HG03139 (cell line): ENCODE measurements at regions not wholly inside any gene's neighbourhood (a gene's known extent, or its start where the extent isn't known, plus 50 kb on each side); places are given as distances from the start of the nearest gene placed in this dataset.

Experiments used
- ATAC-seq: cut with Tn5 transposase; IDR thresholded peaks from one replicate; pipeline ENCODE4 v1.9.1; 2021; ENCODE audit not compliant: unreplicated experiment

DNA sequence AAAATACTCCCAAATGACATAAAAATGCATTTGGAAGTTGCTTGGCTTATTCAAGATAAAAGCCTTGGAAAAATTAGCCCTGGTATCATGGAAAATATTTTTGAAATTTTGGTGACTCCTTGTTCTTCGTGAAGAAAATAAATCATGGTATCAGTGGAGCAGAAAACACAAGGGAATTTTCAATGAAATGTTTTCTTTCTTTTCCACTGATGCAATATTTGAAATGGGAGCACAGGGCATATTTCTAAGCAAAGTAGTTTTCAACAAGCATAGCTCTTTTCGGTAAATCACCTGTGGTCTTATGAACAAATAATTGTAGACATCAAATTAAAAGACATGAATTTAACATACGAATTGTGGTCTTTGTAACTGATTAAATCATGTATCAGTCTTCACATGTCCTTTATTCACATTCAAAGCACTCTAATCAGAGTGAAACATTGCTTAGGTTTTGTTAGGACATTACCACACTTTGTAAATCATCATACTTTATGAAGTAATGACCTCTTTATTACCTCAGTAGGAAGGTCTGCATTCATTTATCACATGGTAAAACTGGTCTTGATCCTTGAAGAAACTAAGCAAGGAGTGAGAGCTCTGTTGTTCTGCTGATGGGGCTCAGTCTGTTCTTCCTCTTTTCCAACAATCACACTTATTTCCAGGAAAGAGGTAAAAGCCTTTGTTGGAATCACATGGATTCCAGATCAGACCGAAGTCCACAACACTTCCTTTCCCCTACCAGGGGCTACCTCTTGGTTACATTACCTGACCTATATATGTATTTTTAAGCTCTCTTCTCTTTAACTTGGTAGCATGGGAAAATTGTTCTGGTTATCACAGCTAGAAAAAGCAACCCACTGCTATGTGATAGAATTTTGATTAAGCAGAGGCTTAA is 413.5 kb upstream of the THBS1 start:
- no peak for ATAC-seq

DNA sequence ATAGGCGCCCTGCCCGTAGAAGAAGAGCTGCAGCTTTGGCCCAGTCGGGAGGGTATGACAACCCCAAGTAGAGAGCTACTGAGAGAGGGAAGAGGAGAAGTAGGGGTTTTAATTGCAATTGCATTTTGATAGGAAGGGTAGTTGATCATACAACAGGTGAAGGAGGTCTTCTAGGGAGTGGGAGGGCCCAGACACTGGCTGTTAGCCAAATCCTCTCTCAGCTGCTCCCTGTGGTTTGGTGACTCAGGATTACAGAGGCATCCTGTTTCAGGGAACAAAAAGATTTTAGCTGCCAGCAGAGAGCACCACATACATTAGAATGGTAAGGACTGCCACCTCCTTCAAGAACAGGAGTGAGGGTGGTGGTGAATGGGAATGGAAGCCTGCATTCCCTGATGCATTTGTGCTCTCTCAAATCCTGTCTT is 408.9 kb upstream of the THBS1 start:
- no peak for ATAC-seq

DNA sequence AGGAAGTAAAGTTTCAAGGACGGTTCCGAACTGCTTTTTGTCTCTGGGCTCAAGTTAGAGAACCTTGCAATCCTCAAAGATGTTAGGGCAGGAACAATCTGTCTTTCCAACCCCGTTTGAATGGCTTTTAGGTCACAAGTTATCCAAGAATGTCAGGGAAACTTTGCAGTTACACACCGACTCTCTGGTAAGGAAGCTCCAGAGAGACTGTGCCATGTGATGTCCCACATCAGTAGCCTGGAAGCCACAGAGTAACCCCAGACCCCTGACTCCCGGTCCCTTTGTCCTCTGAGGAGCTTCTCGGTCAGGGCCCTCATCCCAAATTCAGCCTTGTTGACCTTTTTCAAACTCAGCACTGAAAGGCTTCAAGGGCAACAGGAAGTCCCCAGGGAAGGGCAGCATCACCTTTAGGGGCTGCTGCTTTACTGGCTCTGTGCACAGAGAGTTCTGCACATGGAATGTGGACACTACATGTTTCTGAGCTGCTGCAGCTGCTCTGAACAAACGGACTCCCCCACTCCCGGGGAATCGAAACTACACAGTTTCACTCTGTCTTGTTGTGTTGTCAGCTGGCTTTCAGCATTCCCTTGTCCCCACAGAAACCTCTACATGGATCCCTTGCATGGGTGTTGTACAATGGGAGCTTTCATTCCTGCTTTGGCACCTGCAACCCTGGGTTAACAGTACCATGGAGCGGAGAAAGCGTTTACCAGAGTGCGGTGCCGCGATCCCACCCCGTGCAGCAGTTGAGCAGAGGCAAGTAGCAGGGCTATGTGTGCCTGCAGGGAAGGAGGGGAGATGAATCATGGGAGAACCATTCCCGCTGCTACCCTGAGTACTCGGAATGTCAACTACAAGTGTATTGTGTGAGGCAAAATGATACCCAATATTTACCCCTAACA is 408.2 kb upstream of the THBS1 start:
- no peak for ATAC-seq

GRCh38 chr15:39173426-39173825 is 407.5 kb upstream of the THBS1 start:
- no peak for ATAC-seq

- ATAC-seq = no peak
Observed at GRCh38 chr15:39174332-39174731, 406.5 kb upstream of the THBS1 start.

DNA sequence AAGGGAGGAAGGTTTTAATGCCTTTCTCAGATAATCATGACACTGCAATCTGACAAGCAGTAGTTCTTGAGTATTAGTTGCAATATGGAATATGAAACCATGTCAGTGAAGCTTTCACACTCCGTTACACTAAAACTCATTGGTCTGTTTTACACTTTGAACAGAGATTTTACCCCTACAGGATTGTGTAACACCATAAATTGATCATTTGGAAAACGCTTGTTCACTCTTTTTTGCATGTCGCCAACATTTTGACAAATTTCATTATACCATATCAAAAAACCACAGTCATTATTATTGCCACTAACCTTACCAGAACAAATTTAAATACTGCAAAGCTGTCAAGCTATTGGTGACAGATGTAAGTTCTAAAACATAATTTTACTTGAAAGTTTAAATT is 404.8 kb upstream of the THBS1 start:
- no peak for ATAC-seq

GRCh38 chr15:39177561-39177960 is 403.3 kb upstream of the THBS1 start:
- ATAC-seq = no peak

GRCh38 chr15:39180030-39180429 is 400.8 kb upstream of the THBS1 start:
- ATAC-seq = no peak

- no peak for ATAC-seq
Observed at GRCh38 chr15:39180483-39180933, 400.4 kb upstream of the THBS1 start.

DNA sequence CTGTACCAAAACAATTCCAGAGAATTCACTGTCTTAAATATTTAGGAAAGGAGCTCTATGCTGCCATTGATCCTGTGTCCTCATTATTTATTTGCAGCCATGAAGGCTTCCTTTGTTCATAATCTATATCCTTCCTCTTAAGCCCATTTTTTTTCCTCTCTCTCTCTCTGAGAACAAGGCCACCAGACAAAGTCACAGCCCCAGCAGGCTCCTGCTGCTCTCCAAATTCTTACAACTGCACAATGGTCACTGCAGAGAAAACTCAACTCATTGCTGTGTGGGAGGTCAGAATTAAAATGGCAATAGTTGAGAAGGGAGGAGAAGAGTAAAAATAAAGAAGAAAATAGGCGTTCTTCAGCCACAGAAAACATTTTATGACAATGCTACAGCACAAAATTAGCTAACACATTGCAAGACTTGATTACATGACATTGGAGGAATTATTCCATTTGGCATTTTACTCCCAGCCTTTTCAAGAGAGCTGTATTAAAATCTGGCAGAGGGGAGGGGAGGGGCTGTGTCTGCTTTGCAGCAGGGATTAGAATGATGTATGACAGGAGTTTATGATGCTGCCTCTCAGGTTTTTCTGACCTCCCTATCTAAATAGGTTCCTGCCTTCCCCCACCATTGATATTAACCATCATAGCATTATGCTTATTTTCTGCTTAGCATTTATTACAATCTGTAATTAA is 399.7 kb upstream of the THBS1 start:
- no peak for ATAC-seq

DNA sequence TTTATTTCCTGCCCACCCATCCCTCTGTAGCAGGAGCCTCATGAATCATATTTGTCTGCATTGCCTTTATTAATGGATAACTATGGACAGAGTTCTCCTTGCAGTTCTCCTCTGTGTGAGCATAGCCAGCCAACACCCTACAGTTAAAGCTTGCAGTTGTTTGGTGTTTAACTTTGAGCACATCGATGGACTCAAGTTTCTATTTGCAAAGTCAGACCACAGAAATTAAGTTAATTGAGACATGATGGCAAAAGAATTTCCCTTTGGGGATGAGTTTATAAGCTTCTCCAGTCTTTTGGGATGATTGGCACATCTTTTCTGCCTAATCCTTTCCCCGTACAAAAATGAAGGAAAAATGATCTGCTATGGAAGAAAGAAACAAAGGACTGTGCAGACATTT is 398.9 kb upstream of the THBS1 start:
- ATAC-seq = no peak

DNA sequence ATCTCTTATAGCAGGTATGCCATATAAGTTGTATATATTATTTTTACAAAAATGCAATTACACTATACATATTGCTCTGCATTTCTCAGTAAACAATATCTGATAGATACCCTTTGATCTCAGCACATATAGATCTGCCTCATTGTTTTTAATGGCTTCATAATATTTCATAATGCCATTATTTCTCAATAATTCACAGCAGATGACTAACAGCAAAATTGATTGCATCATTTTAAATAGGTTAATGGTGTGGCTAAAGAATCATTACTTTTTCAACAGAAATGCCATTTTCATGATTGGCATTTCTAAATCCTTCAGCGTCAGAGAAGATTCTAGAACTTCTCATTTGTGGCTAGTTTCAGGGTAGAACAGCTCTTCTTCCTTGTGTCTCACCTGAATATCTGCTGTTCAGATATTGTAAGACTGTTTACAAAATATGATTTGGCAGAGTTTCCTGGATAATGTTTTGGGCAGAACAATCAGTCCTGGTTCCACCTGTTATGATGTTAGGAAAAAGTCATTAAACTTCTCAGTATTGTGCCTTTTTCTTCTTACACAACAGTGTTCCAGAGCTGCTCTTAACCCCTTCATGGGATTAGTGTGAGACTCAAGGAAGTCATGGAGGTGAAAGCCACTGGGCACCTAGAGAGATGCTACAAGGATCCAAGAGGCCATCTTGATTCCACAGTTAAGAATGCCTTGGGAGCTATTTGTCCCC is 397.6 kb upstream of the THBS1 start:
- ATAC-seq = no peak

GRCh38 chr15:39184701-39185390 is 396.0 kb upstream of the THBS1 start:
- ATAC-seq = no peak

- ATAC-seq = no peak
Observed at GRCh38 chr15:39188314-39188713, 392.6 kb upstream of the THBS1 start.

- ATAC-seq = no peak
Observed at GRCh38 chr15:39188930-39189329, 391.9 kb upstream of the THBS1 start.

DNA sequence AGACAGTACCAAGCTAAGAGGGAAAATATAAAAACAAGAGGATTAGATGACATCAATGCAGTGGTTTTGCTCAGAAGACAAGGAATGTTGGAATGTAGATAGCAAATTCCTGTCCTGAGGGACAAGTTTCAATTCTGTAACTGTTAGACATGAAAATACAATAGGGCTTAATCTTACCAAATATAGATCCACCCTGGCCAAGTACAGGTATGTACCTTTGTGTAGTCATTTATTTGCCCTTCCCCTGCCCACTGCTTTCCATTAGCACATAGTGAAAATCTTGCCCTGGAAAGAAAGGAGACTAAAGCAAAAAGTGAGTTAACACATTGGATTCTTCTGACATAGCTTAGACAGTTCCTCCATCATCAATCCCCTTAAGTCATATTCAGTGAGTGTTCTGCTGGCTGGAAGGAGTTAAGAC is 389.0 kb upstream of the THBS1 start:
- no peak for ATAC-seq

- ATAC-seq = no peak
Observed at GRCh38 chr15:39192351-39192750, 388.5 kb upstream of the THBS1 start.

- no peak for ATAC-seq
Observed at GRCh38 chr15:39192979-39193560, 387.8 kb upstream of the THBS1 start.

DNA sequence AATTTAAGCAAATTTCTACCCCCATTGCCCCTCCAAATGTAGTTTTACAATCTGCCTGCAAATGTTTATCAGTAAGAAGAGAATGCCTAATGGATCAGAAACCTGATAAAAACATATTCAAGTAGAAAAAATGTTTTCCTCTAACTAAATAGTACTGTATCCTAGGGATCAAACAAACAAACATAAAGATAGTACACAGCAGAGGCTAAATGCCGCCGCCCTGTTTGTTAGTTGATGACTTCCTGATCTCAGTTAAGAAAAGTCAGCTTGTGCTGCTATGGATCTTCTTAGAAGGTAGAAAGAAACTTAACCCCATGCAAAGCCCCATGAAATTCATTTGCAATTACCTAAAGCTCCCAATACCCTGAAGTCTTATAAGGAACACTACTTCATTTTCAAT is 387.3 kb upstream of the THBS1 start:
- ATAC-seq = no peak
